GM10266 (cell line): ENCODE measurements at regions not wholly inside any gene's neighbourhood (a gene's known extent, or its start where the extent isn't known, plus 50 kb on each side); places are given as distances from the start of the nearest gene placed in this dataset.

Experiments used
- DNase-seq: peaks from one replicate; pipeline ENCODE4 v3.0.0; 2012; ENCODE audit errors: extremely low spot score
- TF ChIP-seq, protein P1 (sequence below): IDR thresholded peaks from 2 replicates; pipeline ENCODE4 v1.5.1; 2012; ENCODE audit warnings: mild to moderate bottlenecking, low read depth; ENCODE audit not compliant: control insufficient read depth, insufficient read depth; ENCODE audit errors: missing control alignments

DNA sequence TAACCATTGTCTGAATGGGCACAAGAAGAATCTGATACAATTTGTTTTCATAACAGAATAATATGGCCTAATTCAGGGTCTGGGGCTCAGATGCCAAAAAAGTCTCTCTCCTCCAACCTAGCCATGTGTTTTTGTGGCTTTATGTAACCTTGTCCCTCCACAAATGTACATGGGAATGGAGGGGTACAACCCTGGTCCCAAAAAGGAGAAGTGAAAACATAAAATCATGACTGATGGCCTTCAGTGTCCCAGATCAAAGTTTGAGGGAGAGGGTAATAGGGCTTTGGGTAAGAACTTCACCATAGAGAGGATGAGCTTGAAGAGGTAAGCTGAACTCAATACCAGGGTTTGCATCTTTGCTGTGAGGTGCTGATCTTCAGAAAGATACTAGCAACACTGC lies 136.3 kb upstream of the BACH2 start:
- TF ChIP-seq, protein P1, sequence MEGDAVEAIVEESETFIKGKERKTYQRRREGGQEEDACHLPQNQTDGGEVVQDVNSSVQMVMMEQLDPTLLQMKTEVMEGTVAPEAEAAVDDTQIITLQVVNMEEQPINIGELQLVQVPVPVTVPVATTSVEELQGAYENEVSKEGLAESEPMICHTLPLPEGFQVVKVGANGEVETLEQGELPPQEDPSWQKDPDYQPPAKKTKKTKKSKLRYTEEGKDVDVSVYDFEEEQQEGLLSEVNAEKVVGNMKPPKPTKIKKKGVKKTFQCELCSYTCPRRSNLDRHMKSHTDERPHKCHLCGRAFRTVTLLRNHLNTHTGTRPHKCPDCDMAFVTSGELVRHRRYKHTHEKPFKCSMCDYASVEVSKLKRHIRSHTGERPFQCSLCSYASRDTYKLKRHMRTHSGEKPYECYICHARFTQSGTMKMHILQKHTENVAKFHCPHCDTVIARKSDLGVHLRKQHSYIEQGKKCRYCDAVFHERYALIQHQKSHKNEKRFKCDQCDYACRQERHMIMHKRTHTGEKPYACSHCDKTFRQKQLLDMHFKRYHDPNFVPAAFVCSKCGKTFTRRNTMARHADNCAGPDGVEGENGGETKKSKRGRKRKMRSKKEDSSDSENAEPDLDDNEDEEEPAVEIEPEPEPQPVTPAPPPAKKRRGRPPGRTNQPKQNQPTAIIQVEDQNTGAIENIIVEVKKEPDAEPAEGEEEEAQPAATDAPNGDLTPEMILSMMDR: no peak

DNA sequence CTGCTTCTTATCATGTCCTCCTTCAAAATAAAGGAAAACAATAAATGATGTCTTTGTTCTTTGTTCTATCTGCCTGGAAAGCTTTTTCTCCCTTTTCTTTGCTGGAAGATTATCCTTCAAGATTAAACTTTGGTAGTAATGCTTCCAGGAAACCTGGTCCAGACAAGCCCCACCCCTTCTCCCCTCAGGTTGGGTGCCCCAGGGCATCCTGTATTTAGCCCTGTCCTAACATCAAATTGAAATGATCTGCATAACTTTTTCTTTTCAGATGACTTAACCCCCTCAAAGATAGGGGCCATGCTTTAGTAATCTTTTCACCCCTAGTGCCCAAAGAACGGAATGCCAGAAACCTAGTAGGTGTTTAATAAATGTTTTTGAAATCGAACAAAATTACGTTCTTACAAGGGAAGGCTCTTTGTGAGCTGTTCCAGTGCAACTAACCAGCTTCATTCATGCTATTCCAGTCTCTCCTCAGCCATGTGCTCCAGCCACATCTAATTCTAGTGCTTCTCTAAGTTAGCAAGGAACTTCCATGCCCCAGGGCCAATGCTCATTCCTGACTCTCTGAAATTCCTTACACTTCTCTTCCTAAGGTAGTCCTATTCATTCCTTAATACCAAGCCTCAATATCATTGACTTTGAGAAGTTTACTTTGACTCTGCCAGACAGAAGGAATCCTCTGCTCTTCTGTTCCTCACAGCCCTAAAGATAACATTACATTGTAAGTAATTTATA lies 135.6 kb upstream of the BACH2 start:
- no peak for DNase-seq
- TF ChIP-seq, protein P1: no peak

More for the DNA sequence above, 136.3 kb upstream of the BACH2 start:
- DNase-seq: no peak

GRCh38 chr6:90431576-90431975 lies 134.9 kb upstream of the BACH2 start:
- TF ChIP-seq, protein P1: no peak
- no peak for DNase-seq

DNA sequence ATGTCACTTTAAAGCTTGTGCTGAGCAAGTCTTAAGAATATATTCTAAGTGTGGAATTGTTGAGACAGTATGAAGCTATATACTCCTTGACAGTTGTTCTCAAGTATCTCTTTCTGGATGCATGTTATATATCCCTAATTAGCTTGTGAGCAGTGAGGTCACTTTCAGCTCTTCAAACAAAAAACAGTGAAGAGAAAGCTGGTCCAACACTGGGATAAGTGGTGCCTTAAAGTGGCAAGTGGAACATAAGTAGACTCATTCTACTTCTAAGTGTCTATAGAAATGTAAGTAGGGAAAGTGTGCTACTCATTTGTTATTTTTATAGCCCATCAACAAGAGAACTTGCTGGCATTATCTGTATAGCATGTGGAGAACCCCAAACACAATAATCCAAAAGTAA lies 133.1 kb upstream of the BACH2 start:
- no peak for DNase-seq
- TF ChIP-seq, protein P1: no peak

- TF ChIP-seq, protein P1: no peak
- no peak for DNase-seq
Measured at GRCh38 chr6:90428514-90428913, 131.9 kb upstream of the BACH2 start.

DNA sequence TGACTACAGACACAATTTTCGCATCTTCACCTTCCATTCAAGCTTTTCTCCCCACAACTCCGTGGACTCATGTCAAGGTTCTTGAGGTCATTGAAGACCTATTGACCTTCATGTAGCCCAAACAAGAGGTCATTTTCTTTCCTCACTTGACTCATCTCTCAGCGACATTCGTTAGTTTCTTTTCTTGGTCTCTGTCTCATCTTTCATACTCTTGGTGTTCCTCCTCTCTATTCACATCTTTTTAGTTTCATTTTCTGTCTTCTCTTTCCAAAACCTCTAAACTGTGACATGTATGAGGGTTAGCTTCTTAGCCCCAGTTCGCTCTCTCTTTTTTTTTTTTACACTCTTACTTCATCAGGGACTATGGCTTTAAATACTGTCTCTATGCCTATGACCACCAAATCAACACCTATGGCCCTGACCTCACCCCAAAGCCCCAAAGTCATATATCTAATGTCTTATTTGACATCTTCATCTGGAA lies 128.6 kb upstream of the BACH2 start:
- peak; percentile 67 for DNase-seq
- TF ChIP-seq, protein P1: no peak

DNA sequence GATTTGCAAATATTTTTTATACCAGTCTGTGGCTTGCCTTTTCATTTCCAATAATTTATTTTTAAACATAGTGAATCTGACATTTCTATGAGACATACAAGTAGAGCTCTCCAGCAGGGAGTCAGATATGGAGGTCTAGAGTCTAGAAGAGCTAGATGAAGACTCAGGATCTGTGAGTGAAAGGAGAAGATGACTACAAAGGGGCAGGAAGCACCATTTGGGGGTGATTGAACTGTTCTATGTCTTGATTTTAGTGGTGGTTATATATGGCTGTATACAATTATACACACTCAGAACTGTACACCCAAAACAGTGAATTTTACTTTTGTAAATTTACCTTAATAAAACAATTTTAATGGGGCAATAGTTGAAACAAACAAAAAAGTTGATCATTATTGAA lies 127.9 kb upstream of the BACH2 start:
- TF ChIP-seq, protein P1: no peak
- DNase-seq: no peak
